Spleen (tissue), 7 donors: ENCODE measurements at regions not wholly inside any gene's neighbourhood (a gene's known extent, or its start where the extent isn't known, plus 50 kb on each side); places are given as distances from the start of the nearest gene placed in this dataset.

Experiments
- POLR2A ChIP-seq, 3 donors: fragments of 450-650 bp; IDR thresholded peaks; one replicate each; pipeline ENCODE4 v1.5.1; 2017; ENCODE audit warnings: antibody characterized with exemption in 3 of 3, mild to moderate bottlenecking in 1 of 3
- TF ChIP-seq, protein P1 (sequence below), 11 experiments: fragments of 200-600 bp in 7 of 11; fragments of 450-650 bp in 4 of 11; sonication (generic) in 4 of 11; IDR thresholded peaks in 8 of 11; conservative IDR thresholded peaks in 3 of 11; 1 replicate in 7 of 11; 2 replicates in 4 of 11; pipeline versions ENCODE4 v1.4.0 to v1.8.0; 2016 to 2021; ENCODE audit warnings: antibody characterized with exemption in 11 of 11, inconsistent platforms in 4 of 11, mild to moderate bottlenecking in 1 of 11
- donor health status: DM: no; HTN: no; CAD: no; lungs with moderate emphysema.
- donor health status: DM: no; HTN: no; CAD: no.
- donor health status: DM: no; HTN: no; CAD: no.

DNA sequence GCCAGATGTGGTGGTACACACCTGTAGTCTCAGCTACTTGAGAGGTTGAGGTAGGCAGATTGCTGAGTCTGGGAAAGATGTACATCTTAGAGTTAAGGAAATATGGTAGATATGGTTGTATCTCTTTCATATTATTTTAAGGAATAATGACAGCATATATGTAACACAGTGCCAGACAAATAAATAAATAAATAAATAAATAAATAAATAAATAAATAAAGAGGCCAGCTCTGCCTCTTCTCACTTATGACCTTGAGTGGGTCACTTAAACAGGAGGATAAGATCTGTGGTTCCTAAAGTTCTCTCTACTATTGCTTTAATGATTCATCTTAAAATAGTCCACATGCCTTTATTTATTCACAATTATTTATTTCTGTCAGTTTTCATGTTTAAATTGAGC is 890.9 kb upstream of the TENM4 start:
- TF ChIP-seq, protein P1, sequence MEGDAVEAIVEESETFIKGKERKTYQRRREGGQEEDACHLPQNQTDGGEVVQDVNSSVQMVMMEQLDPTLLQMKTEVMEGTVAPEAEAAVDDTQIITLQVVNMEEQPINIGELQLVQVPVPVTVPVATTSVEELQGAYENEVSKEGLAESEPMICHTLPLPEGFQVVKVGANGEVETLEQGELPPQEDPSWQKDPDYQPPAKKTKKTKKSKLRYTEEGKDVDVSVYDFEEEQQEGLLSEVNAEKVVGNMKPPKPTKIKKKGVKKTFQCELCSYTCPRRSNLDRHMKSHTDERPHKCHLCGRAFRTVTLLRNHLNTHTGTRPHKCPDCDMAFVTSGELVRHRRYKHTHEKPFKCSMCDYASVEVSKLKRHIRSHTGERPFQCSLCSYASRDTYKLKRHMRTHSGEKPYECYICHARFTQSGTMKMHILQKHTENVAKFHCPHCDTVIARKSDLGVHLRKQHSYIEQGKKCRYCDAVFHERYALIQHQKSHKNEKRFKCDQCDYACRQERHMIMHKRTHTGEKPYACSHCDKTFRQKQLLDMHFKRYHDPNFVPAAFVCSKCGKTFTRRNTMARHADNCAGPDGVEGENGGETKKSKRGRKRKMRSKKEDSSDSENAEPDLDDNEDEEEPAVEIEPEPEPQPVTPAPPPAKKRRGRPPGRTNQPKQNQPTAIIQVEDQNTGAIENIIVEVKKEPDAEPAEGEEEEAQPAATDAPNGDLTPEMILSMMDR (IDR thresholded peaks at IDR 0.05 in 8 of 11, conservative IDR thresholded peaks at IDR 0.05 in 3 of 11) = no peak
- no peak for TF ChIP-seq POLR2A (IDR thresholded peaks at IDR 0.05)
